Liver (tissue), 3 donors: ENCODE measurements at regions not wholly inside any gene's neighbourhood (a gene's known extent, or its start where the extent isn't known, plus 50 kb on each side); places are given as distances from the start of the nearest gene placed in this dataset.

Experiments used
- CTCF ChIP-seq: fragments of 150-350 bp; IDR thresholded peaks from 2 replicates; pipeline ENCODE4 v1.5.1; 2017; ENCODE audit warnings: improper control_type of control experiment, low read depth, low read length; ENCODE audit not compliant: missing input control
- RAD21 ChIP-seq, 2 donors: IDR thresholded peaks; 2 replicates each; pipeline ENCODE4 v1.6.1; 2016; ENCODE audit warnings: antibody characterized with exemption in 2 of 2, mild to moderate bottlenecking in 2 of 2
- REST ChIP-seq: IDR thresholded peaks from 2 replicates; pipeline ENCODE4 v1.6.1; 2016; ENCODE audit warnings: antibody characterized with exemption, mild to moderate bottlenecking
- donor health status: healthy.
- donor health status: healthy.

DNA sequence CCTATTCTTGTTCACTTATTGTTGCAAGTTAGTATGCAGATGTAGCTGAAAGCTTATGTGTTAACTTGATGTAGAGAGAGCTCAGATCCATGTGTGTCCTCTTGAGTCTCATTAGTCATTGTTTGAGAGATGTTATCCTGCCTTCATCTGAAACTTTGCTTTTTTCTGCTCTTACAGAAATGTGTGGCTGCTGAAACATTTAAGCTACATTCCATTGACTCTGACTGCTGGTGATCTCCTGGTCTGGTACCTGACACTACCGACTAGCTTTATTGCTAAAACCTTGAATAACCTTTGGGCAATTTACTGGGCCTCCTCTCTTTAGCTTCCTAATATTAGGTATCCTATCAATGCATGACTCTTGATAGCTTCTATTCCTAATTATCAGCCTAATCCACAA, 705.6 kb upstream of the FOXG1 start:
- TF ChIP-seq CTCF = no peak
- TF ChIP-seq REST = no peak
- no peak for TF ChIP-seq RAD21 (IDR thresholded peaks at IDR 0.05)
